ENCODE measurements at regions not wholly inside any gene's neighbourhood (a gene's known extent, or its start where the extent isn't known, plus 50 kb on each side); places are given as distances from the start of the nearest gene placed in this dataset.

GRCh38 chr2:157991932-157992331 is 109.7 kb upstream of the UPP2 start (continued):
- TF ChIP-seq CHD7 (IDR thresholded peaks at IDR 0.05; ENCODE audit: insufficient replicate concordance, low read length) (no peak), USF2 (IDR thresholded peaks at IDR 0.05; ENCODE audit: low read length) (no peak), BACH1 (IDR thresholded peaks at IDR 0.05; ENCODE audit: low read length) (no peak), MAX (IDR thresholded peaks at IDR 0.05) (no peak)

Data from H1 (cell line).